GM23338 (cell line): ENCODE measurements at regions not wholly inside any gene's neighbourhood (a gene's known extent, or its start where the extent isn't known, plus 50 kb on each side); places are given as distances from the start of the nearest gene placed in this dataset.

Experiments
- ATAC-seq: fragments of 200-7000 bp; cut with Tn5 transposase; 3 replicates; pipeline ENCODE4 v1.9.1; 2020
- DNase-seq: peaks from one replicate; pipeline ENCODE4 v3.0.0-alpha.2; 2015; ENCODE audit warnings: low spot score
- H2AFZ ChIP-seq: fragments of 200-600 bp; sonication (generic); 2 replicates; pipeline ENCODE4 v1.8.0; 2016; ENCODE audit warnings: antibody characterized with exemption, mild to moderate bottlenecking, moderate library complexity
- H3F3A ChIP-seq: fragments of 200-600 bp; sonication (generic); replicated peaks from 2 replicates; pipeline ENCODE4 v1.8.0; 2017; ENCODE audit warnings: antibody characterized with exemption, mixed run types, low read depth
- H3K27ac ChIP-seq: fragments of 200-600 bp; sonication (generic); 2 replicates; pipeline ENCODE4 v1.6.1; 2016; ENCODE audit warnings: low read depth
- H3K27me3 ChIP-seq: fragments of 200-600 bp; sonication (generic); 2 replicates; pipeline ENCODE4 v1.8.0; 2016; ENCODE audit warnings: mild to moderate bottlenecking, mixed run types, moderate library complexity; ENCODE audit not compliant: insufficient read depth
- H3K36me3 ChIP-seq: fragments of 200-600 bp; sonication (generic); 2 replicates; pipeline ENCODE4 v1.8.0; 2016; ENCODE audit warnings: mild to moderate bottlenecking; ENCODE audit not compliant: insufficient read depth
- H3K4me1 ChIP-seq: fragments of 200-600 bp; sonication (generic); 2 replicates; pipeline ENCODE4 v1.8.0; 2016; ENCODE audit warnings: mild to moderate bottlenecking, moderate library complexity; ENCODE audit not compliant: insufficient read depth
- H3K4me2 ChIP-seq: fragments of 200-600 bp; sonication (generic); 2 replicates; pipeline ENCODE4 v1.7.1; 2017; ENCODE audit warnings: mixed run types
- H3K4me3 ChIP-seq: fragments of 200-600 bp; sonication (generic); 2 replicates; pipeline ENCODE4 v1.6.1; 2016; ENCODE audit warnings: mixed run types
- H3K79me2 ChIP-seq: fragments of 200-600 bp; sonication (generic); replicated peaks from 2 replicates; pipeline ENCODE4 v1.8.0; 2017; ENCODE audit warnings: mild to moderate bottlenecking; ENCODE audit not compliant: insufficient read depth
- H3K9me2 ChIP-seq: fragments of 200-600 bp; sonication (generic); 2 replicates; pipeline ENCODE4 v1.8.0; 2017; ENCODE audit not compliant: insufficient read depth
- H4K20me1 ChIP-seq: fragments of 200-600 bp; sonication (generic); replicated peaks from 2 replicates; pipeline ENCODE4 v1.8.0; 2017; ENCODE audit warnings: mild to moderate bottlenecking; ENCODE audit not compliant: insufficient read depth
- H3K27ac Mint-ChIP-seq: 2 replicates; pipeline ENCODE4 v1.8.0; 2020; ENCODE audit warnings: inconsistent platforms, mild to moderate bottlenecking, moderate library complexity, mixed read lengths
- H3K27me3 Mint-ChIP-seq: 3 replicates; pipeline ENCODE4 v1.8.0; 2022; ENCODE audit warnings: low read depth, mild to moderate bottlenecking, moderate library complexity, mixed read lengths, inconsistent platforms; ENCODE audit not compliant: insufficient read depth, poor library complexity
- H3K36me3 Mint-ChIP-seq: 3 replicates; pipeline ENCODE4 v1.8.0; 2021; ENCODE audit warnings: low read depth, mild to moderate bottlenecking, inconsistent platforms, moderate library complexity, mixed read lengths
- H3K4me1 Mint-ChIP-seq: 3 replicates; pipeline ENCODE4 v1.8.0; 2020; ENCODE audit warnings: mild to moderate bottlenecking, inconsistent platforms, mixed read lengths
- H3K4me3 Mint-ChIP-seq: 3 replicates; pipeline ENCODE4 v1.8.0; 2021; ENCODE audit warnings: moderate library complexity, mild to moderate bottlenecking, inconsistent platforms, mixed read lengths
- H3K9me3 Mint-ChIP-seq: 3 replicates; pipeline ENCODE4 v1.8.0; 2020; ENCODE audit warnings: moderate library complexity, mild to moderate bottlenecking, inconsistent platforms, mixed read lengths
- CREB1 ChIP-seq: fragments of 250-450 bp; sonication (Bioruptor Pico); IDR thresholded peaks from 2 replicates; pipeline ENCODE4 v1.5.0; 2020; ENCODE audit warnings: low read depth, mild to moderate bottlenecking, moderate library complexity
- CTCF ChIP-seq, 2 experiments: fragments of 200-600 bp in 1 of 2; sonication (generic) in 1 of 2; conservative IDR thresholded peaks; 2 replicates each; pipeline versions ENCODE4 v1.5.1 to v1.6.1; 2016 to 2017; ENCODE audit warnings: antibody characterized with exemption in 2 of 2, low read depth in 2 of 2, mild to moderate bottlenecking in 2 of 2, moderate library complexity in 1 of 2
- ETS1 ChIP-seq: IDR thresholded peaks from 2 replicates; pipeline ENCODE4 v1.6.1; 2016; ENCODE audit warnings: antibody characterized with exemption
- EZH2 ChIP-seq: fragments of 200-600 bp; sonication (generic); IDR thresholded peaks from one replicate; pipeline ENCODE4 v1.8.0; 2017; ENCODE audit warnings: antibody characterized with exemption, mild to moderate bottlenecking, low read depth; ENCODE audit not compliant: unreplicated experiment
- EZH2phosphoT487 ChIP-seq: fragments of 200-600 bp; sonication (generic); IDR thresholded peaks from one replicate; pipeline ENCODE4 v1.8.1; 2018; ENCODE audit warnings: antibody characterized with exemption; ENCODE audit not compliant: unreplicated experiment
- JUNB ChIP-seq: IDR thresholded peaks from one replicate; pipeline ENCODE4 v1.6.1; 2016; ENCODE audit warnings: antibody characterized with exemption; ENCODE audit not compliant: unreplicated experiment
- NANOG ChIP-seq: IDR thresholded peaks from 2 replicates; pipeline ENCODE4 v1.6.1; 2016; ENCODE audit warnings: antibody characterized with exemption, borderline replicate concordance
- POLR2AphosphoS5 ChIP-seq: IDR thresholded peaks from 2 replicates; pipeline ENCODE4 v1.6.1; 2016; ENCODE audit warnings: antibody characterized with exemption, low read depth
- STAT1 ChIP-seq: IDR thresholded peaks from one replicate; pipeline ENCODE4 v1.6.1; 2016; ENCODE audit warnings: antibody characterized with exemption; ENCODE audit not compliant: unreplicated experiment
- ZNF114 ChIP-seq: fragments of 250-450 bp; sonication (Bioruptor Pico); IDR thresholded peaks from 2 replicates; pipeline ENCODE4 v1.5.0; 2020; ENCODE audit warnings: mild to moderate bottlenecking, moderate library complexity
- ZNF331 ChIP-seq: fragments of 250-450 bp; sonication (Bioruptor Pico); IDR thresholded peaks from 2 replicates; pipeline ENCODE4 v1.5.0; 2020; ENCODE audit warnings: low read depth, mild to moderate bottlenecking, moderate library complexity
- TF ChIP-seq, protein P1 (sequence below): IDR thresholded peaks from one replicate; pipeline ENCODE4 v1.6.1; 2018; ENCODE audit warnings: antibody characterized with exemption; ENCODE audit not compliant: unreplicated experiment
- TF ChIP-seq, protein P2 (sequence below): fragments of 250-450 bp; sonication (Bioruptor Pico); IDR thresholded peaks from 2 replicates; pipeline ENCODE4 v1.5.0; 2020; ENCODE audit warnings: mild to moderate bottlenecking, moderate library complexity

DNA sequence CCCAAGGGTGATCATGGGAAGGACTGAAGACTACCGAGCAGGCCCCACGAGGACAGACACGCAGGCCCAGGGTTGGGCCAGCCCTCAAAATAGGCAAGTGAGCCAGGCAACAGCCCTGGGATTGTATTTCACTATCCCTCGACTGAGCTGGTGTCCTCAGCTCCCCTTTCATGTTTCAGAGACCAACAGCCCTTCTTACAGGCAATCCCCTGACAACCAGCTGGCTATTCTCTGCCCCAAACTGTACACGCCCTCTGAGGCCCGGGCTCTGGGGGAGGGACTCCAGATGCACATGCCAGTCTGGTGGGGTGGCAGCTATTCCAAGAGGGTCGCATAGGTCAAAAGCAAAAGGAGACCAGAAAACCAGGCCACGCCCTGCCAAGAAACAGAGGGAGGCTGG is 243.0 kb downstream of the TOMM20 start:
- Mint-ChIP-seq H3K4me3 (no peak overlapping the region), H3K27me3 (no peaks in the 10 kb centered on the region), H3K27ac (no peak overlapping the region), H3K4me1 (no peaks in the 10 kb centered on the region), H3K9me3 (no peaks in the 10 kb centered on the region), H3K36me3 (no peaks in the 10 kb centered on the region)
- Histone ChIP-seq H3K27ac (no peak overlapping the region), H3K4me1 (no peaks in the 10 kb centered on the region), H2AFZ (no peak overlapping the region), H3K4me3 (no peak overlapping the region), H4K20me1 (no peaks in the 10 kb centered on the region), H3K27me3 (no peaks in the 10 kb centered on the region), H3K79me2 (no peaks in the 10 kb centered on the region), H3K36me3 (no peaks in the 10 kb centered on the region), H3K4me2 (no peak overlapping the region), H3F3A (no peaks in the 10 kb centered on the region), H3K9me2 (no peaks in the 10 kb centered on the region)
- no peak for ATAC-seq
- no peak for TF ChIP-seq NANOG
- no peak for TF ChIP-seq JUNB
- no peak for TF ChIP-seq EZH2
- no peak for TF ChIP-seq POLR2AphosphoS5
- TF ChIP-seq ETS1 = no peak
- TF ChIP-seq CTCF (conservative IDR thresholded peaks at IDR 0.05; ENCODE audit: low read depth in 2 of 2) = no peak
- TF ChIP-seq CREB1 (CRISPR knock-in tag) = no peak
- TF ChIP-seq, protein P1, sequence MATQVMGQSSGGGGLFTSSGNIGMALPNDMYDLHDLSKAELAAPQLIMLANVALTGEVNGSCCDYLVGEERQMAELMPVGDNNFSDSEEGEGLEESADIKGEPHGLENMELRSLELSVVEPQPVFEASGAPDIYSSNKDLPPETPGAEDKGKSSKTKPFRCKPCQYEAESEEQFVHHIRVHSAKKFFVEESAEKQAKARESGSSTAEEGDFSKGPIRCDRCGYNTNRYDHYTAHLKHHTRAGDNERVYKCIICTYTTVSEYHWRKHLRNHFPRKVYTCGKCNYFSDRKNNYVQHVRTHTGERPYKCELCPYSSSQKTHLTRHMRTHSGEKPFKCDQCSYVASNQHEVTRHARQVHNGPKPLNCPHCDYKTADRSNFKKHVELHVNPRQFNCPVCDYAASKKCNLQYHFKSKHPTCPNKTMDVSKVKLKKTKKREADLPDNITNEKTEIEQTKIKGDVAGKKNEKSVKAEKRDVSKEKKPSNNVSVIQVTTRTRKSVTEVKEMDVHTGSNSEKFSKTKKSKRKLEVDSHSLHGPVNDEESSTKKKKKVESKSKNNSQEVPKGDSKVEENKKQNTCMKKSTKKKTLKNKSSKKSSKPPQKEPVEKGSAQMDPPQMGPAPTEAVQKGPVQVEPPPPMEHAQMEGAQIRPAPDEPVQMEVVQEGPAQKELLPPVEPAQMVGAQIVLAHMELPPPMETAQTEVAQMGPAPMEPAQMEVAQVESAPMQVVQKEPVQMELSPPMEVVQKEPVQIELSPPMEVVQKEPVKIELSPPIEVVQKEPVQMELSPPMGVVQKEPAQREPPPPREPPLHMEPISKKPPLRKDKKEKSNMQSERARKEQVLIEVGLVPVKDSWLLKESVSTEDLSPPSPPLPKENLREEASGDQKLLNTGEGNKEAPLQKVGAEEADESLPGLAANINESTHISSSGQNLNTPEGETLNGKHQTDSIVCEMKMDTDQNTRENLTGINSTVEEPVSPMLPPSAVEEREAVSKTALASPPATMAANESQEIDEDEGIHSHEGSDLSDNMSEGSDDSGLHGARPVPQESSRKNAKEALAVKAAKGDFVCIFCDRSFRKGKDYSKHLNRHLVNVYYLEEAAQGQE = no peak
- TF ChIP-seq EZH2phosphoT487 = no peak
- TF ChIP-seq ZNF114 (CRISPR knock-in tag) = no peak
- TF ChIP-seq STAT1 = no peak
- no peak for TF ChIP-seq ZNF331 (CRISPR knock-in tag)
- TF ChIP-seq, protein P2, sequence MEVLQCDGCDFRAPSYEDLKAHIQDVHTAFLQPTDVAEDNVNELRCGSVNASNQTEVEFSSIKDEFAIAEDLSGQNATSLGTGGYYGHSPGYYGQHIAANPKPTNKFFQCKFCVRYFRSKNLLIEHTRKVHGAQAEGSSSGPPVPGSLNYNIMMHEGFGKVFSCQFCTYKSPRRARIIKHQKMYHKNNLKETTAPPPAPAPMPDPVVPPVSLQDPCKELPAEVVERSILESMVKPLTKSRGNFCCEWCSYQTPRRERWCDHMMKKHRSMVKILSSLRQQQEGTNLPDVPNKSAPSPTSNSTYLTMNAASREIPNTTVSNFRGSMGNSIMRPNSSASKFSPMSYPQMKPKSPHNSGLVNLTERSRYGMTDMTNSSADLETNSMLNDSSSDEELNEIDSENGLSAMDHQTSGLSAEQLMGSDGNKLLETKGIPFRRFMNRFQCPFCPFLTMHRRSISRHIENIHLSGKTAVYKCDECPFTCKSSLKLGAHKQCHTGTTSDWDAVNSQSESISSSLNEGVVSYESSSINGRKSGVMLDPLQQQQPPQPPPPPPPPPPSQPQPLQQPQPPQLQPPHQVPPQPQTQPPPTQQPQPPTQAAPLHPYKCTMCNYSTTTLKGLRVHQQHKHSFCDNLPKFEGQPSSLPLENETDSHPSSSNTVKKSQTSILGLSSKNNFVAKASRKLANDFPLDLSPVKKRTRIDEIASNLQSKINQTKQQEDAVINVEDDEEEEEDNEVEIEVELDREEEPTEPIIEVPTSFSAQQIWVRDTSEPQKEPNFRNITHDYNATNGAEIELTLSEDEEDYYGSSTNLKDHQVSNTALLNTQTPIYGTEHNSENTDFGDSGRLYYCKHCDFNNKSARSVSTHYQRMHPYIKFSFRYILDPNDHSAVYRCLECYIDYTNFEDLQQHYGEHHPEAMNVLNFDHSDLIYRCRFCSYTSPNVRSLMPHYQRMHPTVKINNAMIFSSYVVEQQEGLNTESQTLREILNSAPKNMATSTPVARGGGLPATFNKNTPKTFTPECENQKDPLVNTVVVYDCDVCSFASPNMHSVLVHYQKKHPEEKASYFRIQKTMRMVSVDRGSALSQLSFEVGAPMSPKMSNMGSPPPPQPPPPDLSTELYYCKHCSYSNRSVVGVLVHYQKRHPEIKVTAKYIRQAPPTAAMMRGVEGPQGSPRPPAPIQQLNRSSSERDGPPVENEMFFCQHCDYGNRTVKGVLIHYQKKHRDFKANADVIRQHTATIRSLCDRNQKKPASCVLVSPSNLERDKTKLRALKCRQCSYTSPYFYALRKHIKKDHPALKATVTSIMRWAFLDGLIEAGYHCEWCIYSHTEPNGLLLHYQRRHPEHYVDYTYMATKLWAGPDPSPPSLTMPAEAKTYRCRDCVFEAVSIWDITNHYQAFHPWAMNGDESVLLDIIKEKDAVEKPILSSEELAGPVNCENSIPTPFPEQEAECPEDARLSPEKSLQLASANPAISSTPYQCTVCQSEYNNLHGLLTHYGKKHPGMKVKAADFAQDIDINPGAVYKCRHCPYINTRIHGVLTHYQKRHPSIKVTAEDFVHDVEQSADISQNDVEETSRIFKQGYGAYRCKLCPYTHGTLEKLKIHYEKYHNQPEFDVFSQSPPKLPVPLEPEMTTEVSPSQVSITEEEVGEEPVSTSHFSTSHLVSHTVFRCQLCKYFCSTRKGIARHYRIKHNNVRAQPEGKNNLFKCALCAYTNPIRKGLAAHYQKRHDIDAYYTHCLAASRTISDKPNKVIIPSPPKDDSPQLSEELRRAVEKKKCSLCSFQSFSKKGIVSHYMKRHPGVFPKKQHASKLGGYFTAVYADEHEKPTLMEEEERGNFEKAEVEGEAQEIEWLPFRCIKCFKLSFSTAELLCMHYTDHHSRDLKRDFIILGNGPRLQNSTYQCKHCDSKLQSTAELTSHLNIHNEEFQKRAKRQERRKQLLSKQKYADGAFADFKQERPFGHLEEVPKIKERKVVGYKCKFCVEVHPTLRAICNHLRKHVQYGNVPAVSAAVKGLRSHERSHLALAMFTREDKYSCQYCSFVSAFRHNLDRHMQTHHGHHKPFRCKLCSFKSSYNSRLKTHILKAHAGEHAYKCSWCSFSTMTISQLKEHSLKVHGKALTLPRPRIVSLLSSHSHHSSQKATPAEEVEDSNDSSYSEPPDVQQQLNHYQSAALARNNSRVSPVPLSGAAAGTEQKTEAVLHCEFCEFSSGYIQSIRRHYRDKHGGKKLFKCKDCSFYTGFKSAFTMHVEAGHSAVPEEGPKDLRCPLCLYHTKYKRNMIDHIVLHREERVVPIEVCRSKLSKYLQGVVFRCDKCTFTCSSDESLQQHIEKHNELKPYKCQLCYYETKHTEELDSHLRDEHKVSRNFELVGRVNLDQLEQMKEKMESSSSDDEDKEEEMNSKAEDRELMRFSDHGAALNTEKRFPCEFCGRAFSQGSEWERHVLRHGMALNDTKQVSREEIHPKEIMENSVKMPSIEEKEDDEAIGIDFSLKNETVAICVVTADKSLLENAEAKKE (CRISPR knock-in tag) = no peak
- DNase-seq = no peak
